NCI-H187 (cell line): ENCODE measurements at regions not wholly inside any gene's neighbourhood (a gene's known extent, or its start where the extent isn't known, plus 50 kb on each side); places are given as distances from the start of the nearest gene placed in this dataset.
"Not testable (repeated sequence)": the region's sequence is repeated elsewhere in the genome, so short reads cannot be mapped to it uniquely, and the experiment has no call there.

ENCODE experiments used
- DNase-seq, 2 experiments: peaks; one replicate each; lab custom pipeline; 2025; lab: John Stamatoyannopoulos, UW

DNA sequence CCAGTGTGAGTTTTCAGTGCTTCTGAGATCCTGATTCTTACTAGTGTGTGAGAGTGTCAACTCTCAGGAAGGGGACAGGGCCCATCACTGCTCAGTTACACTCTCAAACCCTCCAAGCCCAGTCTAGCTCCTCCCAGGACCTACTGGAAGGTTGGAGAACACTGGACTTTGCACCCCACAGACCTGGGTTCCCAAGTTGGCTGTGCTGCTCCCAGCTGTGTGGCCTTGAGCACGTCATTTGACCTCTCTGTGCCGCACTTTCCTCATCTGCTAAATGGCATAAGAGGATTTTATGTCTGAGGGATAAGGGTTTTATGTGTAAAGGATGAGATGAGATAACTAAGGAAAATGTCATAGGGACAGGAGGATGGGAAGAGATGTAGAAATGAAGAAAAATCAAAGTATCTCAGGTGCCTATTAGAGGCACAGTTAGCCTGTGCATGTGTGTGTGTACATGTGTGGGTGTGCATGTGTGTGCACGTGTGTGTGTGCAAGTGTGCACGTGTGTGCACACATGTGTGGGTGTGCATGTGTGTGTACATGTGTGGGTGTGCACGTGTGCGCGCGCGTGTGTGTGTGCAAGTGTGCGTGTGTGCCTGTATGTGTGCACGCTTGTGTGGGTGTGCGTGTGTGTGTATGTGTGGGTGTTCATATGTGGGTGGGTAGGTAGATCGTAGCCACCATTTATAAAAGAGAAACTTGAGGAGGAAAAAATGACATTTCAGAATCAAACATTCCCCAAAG is 108.0 kb upstream of the GRK3 start:
- not testable (repeated sequence) for DNase-seq

GRCh38 chr22:25458631-25459030 is 105.8 kb upstream of the GRK3 start:
- DNase-seq: not testable (repeated sequence)

DNA sequence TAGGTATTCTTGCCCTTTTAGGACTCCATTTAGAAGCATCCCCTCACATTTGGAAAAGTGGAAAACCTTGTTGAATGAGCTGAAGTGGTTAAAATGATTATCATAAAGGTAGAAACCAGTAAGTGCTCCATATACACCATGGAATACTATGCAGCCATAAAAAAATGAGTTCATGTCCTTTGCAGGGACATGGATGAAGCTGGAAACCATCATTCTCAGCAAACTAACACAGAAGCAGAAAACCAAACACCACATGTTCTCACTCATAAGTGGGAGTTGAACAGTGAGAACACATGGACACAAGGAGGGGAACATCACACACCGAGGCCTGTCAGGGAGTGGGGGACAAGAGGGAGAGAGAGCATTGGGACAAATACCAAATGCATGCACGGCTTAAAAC is 103.8 kb upstream of the GRK3 start:
- not testable (repeated sequence) for DNase-seq

DNA sequence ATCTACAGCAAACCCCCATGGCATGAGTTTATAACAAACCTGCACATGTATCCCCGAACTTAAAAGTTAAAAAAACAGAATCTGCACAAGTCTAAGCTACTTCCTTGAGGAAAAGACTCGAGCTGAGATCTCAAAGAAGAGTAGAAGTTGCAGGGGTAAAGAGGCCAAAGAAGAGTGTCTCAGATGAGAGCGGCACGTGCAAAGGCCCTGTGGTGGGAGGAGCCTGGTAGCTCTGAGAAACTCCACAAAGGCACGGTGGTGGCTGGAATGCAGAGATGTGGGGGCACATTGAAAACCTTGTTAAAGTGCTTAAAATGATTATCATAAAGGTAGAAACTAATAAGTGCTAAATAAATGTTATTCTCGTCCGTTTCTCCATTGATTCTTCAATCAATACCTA is 103.2 kb upstream of the GRK3 start:
- no peak for DNase-seq

- peak; percentile 3 to 7 for DNase-seq
Measured at GRCh38 chr22:25462474-25463346, 101.8 kb upstream of the GRK3 start.

DNA sequence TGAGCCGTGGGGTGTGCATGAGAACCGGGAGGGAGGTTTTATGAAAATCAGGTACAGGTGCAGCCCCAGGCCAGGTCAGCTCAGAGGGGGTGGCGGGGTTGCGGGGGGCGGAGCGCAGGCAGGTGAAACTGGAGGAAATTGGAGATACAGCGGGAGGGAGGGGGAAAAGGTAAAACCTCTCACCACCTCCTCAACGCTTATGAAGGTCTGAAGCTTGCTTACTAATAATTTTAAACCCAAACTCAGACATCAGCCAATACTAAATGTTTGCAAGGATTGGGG is 101.2 kb upstream of the GRK3 start:
- not testable (repeated sequence) for DNase-seq

DNA sequence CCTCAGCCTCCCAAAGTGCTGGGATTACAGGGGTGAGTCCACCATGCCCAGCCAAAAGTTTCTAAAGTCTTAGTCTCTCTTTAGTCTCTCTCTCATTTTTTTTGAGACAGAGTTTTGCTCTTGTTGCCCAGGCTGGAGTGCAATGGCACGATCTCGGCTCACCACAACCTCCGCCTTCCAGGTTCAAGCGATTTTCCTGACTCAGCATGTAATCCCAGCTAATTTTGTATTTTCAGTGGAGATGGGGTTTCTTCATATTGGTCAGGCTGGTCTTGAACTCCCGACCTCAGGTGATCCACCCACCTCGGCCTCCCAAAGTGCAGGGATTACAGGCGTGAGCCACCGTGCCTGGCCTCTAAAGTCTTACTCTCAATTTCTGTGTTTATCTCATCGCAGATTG is 100.1 kb upstream of the GRK3 start:
- not testable (repeated sequence) for DNase-seq

DNA sequence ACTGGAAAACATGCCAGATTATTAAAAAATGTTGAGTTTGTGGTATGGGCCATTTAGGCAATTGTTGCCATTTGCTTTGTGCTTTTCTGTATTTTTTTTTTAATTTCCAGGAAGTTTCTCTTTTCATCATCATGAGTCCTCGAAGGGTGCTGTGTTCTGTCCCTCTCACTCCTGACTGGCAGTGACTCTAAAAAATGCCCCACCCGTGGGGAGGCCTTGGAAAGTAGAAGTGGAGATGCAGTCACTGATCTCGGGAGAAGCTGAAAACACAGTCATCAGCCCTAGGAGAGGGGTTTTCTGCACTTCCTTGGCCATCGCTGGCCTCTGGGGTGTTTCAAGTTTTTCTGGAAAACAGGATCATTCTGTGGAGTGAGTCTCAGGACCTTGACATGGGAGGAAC is 98.5 kb upstream of the GRK3 start:
- no peak for DNase-seq

GRCh38 chr22:25472382-25472781 is 92.1 kb upstream of the GRK3 start:
- DNase-seq: no peak

DNA sequence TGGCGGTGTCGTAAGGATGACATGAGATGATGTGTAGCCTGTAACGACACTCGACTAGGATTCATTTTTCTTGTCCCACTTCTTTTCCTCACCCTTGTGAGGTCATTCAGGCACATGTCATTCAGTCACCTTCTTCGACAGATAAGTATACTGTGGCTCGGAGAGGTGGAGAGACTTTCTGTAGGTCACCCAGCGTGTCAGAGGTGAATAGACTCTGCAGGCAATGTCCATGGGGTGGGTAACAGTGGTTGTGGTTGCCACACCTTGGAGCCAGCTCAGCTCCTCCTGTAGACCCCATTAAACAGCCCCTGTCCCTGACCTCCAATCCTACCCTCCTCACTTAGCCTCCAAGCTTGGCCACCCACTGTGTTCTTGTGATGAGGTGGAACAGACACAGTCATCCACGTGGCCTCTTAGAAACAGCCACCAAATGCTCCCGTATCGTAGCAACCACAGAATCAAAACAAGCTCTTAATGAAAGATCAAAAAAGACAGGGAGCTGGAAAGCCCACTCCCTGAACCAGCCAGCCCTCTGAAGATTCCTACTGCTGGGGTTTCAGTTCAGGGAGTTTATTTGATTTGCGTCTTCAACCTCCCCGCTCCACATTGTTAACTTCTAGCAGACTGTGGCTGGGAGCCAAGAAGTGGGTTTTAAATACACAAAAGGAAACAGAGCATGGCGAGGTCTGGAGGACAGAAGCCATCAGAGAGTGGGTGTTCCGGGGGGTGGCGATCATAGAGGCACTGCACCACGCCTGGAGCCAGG is 89.0 kb upstream of the GRK3 start:
- peak; percentile 81 to 87 for DNase-seq

DNA sequence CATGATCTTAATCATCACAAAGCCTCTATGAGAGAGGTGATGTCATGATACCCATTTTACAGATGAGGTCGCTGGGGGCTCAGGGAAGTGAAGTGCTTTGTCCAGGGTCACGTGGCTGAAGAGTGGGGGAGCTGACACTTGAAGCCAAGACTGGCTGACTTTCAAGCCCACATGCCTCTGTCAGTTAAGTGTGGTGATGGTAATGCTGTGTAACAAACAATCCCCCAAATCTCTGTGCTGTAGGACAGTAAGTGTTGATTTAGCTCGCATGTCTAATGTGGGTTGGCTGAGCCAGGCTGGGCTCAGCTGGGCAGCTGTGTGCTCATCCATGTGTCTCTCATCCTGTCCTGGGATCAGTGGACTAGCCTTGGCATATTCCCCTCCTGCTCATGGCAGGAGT is 87.1 kb upstream of the GRK3 start:
- DNase-seq: no peak

DNA sequence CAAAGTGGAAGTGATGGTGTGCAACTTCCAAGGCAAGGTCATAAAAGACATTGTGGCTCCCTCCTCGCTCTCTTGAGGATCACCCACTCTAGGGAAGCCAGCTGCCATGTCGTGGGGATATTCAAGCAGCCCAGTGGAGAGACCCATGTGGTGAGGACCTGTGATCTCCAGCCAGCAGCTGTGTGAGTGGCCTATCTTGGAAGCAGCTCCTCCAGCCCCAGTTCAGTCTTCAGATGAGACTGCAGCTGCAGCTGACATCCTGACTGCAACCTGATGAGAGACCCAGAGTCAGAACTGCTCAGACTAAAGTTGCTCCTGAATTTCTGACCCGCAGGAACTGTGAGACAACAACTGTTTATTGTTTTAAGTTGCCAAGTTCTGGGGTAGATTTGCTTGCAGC is 86.4 kb upstream of the GRK3 start:
- no peak for DNase-seq

DNA sequence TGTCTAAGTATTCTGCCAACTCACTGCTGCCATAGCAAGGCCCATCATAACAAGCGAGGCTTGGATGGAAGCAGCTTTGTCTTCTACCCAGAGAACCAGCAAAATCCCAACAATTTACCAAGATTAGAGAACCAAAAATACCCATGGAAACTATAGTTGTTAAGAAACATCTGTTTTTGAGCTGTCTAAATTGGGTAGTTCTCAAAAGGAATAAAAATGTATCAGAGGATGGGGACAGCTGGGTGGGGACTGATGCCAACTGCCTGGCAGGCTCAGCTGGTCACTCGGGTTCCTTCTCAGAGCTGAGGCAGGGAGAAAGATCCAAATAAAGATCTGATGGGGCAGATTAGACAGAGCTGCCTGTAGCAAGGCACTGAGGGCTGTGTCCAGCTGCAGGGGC is 85.9 kb upstream of the GRK3 start:
- DNase-seq: no peak

DNA sequence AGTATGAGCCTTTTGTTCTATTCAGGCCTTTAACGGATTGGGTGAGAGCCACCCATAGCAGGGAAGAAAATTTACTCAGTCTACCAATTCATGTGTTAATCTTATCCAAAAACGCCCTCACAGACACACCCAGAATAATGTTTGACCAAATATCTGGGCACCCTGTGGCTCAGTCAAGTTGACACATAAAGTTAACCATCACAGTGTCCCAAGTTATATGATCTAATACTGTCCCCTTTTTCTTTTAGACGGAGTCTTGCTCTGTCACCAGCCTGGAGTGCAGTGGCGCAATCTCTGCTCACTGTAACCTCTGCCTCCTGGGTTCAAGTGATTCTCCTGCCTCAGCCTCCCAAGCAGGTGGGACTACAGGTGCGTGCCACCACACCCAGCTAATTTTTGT is 83.6 kb upstream of the GRK3 start:
- DNase-seq: not testable (repeated sequence)

- DNase-seq: no peak
Measured at GRCh38 chr22:25482091-25482760, 82.2 kb upstream of the GRK3 start.

- no peak for DNase-seq
Measured at GRCh38 chr22:25482868-25483639, 81.4 kb upstream of the GRK3 start.

DNA sequence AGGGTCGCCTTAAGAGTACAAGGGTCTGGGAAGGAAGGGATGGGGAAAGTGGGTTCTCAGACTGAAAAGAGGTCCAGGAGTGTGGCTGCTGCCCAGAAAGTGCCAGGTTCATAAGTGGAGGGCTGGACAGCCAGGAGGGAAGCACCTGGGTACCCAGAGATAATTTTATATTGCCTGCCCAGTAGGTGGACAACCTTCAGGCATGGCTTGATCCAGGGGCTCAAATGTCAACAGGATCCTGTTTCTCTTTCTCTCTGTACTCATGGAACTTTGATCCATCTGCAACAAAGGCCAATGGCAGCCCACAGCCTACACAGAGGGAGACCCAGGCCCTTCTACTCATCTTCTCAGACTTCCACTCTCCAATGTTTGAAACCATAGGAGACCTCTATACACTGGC is 80.5 kb upstream of the GRK3 start:
- no peak for DNase-seq

DNA sequence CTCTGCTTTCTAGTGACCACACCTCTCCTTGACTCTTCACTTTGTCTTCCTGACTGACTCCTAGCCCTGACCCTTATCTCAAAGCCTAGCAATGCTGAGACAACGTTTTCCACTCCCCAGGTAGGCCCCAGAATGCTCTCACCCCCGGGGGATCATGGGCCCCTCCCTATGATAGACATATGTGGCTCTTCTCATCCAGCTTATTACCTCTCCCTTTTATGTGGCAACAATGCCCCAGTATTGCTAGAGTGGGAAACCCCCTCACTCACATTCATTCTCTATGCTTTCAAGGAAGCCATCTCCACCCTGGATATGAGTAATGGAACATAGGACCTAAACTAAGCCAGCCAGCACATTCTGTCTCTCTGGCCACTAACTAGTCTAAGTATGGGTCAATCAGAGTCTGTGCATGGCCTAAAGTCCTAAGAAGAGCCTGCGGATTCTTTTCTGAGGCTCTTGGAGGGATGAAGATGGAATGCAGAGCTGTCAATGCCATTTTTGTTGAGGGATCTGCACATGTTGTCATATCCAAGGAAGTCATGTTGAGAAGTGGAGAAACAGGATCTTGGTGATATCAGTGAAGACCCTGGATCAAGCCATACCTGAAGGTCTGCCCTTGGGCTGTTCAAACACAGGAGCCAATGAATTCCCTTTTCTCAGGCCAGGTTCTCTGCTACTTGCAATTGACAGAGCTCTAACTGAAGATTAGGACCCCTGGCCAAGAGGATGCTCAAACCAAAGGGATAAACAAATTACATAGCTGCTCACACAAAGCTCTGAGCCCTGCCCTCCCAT is 79.8 kb upstream of the GRK3 start:
- no peak for DNase-seq

DNA sequence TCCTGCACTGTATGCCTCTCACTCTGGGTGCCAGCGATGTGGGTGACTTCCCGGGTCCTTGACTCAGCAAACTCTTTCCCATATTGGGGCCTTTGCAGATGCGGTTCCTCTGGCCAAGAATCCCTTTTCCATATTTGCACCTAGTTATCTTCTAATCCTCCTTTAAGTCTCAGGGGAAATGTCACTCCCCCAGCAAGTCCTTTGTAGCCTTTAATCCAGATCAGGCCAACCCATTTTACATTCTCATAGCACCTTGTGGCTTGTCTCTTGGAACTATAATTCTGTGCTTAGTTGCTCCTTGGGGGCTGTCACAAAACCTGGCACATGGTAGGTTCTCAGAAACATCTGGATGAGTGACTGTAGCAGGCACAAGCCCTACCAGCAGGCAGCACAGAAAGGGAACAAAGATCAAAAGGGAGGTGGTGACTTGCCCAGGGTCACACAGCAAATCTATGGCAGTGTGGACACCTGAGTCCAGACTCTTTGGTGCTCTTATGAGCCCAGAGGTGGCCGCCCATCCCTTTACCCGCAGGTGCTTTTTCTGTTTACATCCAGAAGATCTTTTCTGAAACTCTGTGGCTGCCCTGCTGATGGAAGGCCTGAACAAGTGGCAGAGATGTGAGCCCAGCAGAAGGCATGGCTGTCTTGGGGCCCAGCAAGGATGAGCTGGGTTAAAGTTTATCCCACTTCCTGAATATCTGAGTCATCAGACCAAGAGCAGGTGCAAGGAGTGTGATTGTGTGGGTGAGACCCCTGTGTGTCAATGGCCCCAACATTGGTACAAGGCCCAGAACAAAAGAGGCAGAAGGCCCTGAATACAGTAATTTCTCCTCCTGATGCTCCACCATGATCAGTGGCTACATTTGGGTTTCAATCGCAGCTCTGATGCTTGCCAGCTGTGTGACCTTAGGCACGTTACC is 78.6 kb upstream of the GRK3 start:
- DNase-seq: no peak

DNA sequence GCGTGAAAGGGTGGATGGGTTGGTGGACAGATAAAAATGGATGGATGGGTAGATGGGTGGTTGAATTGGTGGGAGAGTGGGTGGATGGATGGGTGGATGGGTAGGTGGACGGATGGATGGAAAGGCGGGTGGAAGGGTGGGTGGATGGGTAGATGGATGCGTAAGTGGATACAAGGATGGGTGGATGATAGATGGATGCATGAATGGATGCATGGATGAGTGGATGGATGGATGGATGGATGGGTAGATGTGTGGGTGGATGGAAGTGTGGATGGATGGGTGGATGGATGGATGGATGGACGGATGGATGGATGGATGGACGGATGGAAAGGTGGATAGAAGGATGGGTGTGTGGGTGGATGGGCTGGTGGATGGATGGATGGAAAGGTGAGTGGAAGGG is 77.0 kb upstream of the GRK3 start:
- no peak for DNase-seq
